HG03378 (cell line): ENCODE measurements at regions not wholly inside any gene's neighbourhood (a gene's known extent, or its start where the extent isn't known, plus 50 kb on each side); places are given as distances from the start of the nearest gene placed in this dataset.
A peak's percentile ranks its signal among the peaks of the same experiment; 100 is the strongest.

ENCODE experiments used
- ATAC-seq: cut with Tn5 transposase; IDR thresholded peaks from one replicate; pipeline ENCODE4 v1.9.1; 2021; ENCODE audit warnings: mild to moderate bottlenecking, moderate library complexity; ENCODE audit not compliant: unreplicated experiment

GRCh38 chr12:21993438-21993981 lies 52.3 kb upstream of the ABCC9 start:
- ATAC-seq = no peak

GRCh38 chr12:21992823-21993222 lies 51.6 kb upstream of the ABCC9 start:
- peak; percentile 60 for ATAC-seq

GRCh38 chr12:21991526-21991925 lies 50.3 kb upstream of the ABCC9 start:
- ATAC-seq = no peak
